Lower lobe of right lung (tissue), 2 donors: ENCODE measurements at regions not wholly inside any gene's neighbourhood (a gene's known extent, or its start where the extent isn't known, plus 50 kb on each side); places are given as distances from the start of the nearest gene placed in this dataset.

Source experiments
- ATAC-seq, 2 donors: fragments of 200-7000 bp; cut with Tn5 transposase; one replicate each; pipeline ENCODE4 v1.9.1; 2020 to 2022; ENCODE audit warnings: mild to moderate bottlenecking in 2 of 2, moderate library complexity in 2 of 2
- DNase-seq: peaks from one replicate; pipeline ENCODE4 v3.0.0-alpha.2; 2020
- H3K27ac ChIP-seq: fragments of 200-600 bp; one replicate; pipeline ENCODE4 v1.8.0; 2022
- H3K27me3 ChIP-seq: fragments of 200-600 bp; one replicate; pipeline ENCODE4 v1.8.0; 2022; ENCODE audit warnings: low read depth
- H3K36me3 ChIP-seq: fragments of 200-600 bp; one replicate; pipeline ENCODE4 v1.8.0; 2022; ENCODE audit warnings: mild to moderate bottlenecking
- H3K4me1 ChIP-seq: fragments of 200-600 bp; one replicate; pipeline ENCODE4 v1.8.0; 2022
- H3K4me3 ChIP-seq: fragments of 200-600 bp; one replicate; pipeline ENCODE4 v1.8.0; 2022; ENCODE audit warnings: mild to moderate bottlenecking
- H3K9me3 ChIP-seq: fragments of 200-600 bp; one replicate; pipeline ENCODE4 v1.8.0; 2022
- intact Hi-C: fragments of 100-400 bp; cut with DNase I; formaldehyde crosslinking; loops from one replicate; pipeline ENCODE4 v1.11.0; 2022
- TF ChIP-seq, protein P1 (sequence below): fragments of 200-600 bp; IDR thresholded peaks from one replicate; pipeline ENCODE4 v1.8.0; 2022; ENCODE audit warnings: antibody characterized with exemption, mild to moderate bottlenecking
- donor health status: DM: no; HTN: yes; CAD: no; lungs with severe emphysema.

DNA sequence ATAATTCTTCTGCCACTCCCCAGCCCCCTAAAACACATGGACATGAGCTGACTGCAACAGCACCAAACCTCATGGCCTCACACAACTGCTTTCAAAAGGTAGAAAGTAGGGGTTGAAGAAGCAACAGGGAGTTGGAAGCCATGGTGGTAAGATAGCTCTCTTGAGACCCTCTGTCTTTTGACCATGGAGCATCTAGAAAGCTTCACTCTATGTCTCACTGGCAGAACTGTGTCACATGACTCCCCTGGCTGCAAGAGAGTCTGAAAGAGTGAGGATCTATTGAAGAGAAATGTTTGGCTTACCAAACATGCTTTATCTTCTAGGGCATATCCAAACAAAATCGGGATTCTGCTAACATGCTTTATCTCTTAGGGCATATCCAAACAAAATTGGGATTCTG is 142.9 kb upstream of the WSCD2 start:
- no peak overlapping the region for H3K4me3 ChIP-seq
- TF ChIP-seq, protein P1, sequence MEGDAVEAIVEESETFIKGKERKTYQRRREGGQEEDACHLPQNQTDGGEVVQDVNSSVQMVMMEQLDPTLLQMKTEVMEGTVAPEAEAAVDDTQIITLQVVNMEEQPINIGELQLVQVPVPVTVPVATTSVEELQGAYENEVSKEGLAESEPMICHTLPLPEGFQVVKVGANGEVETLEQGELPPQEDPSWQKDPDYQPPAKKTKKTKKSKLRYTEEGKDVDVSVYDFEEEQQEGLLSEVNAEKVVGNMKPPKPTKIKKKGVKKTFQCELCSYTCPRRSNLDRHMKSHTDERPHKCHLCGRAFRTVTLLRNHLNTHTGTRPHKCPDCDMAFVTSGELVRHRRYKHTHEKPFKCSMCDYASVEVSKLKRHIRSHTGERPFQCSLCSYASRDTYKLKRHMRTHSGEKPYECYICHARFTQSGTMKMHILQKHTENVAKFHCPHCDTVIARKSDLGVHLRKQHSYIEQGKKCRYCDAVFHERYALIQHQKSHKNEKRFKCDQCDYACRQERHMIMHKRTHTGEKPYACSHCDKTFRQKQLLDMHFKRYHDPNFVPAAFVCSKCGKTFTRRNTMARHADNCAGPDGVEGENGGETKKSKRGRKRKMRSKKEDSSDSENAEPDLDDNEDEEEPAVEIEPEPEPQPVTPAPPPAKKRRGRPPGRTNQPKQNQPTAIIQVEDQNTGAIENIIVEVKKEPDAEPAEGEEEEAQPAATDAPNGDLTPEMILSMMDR: no peak
- H3K36me3 ChIP-seq: no peaks in the 10 kb centered on the region
- no peaks in the 10 kb centered on the region for H3K9me3 ChIP-seq
- ATAC-seq (no peak), DNase-seq (no peak)
- intact Hi-C loops: no loop called here
- H3K27me3 ChIP-seq: peaks cover 13% of the 10 kb centered on the region
- H3K4me1 ChIP-seq: no peaks in the 10 kb centered on the region
- no peak overlapping the region for H3K27ac ChIP-seq

DNA sequence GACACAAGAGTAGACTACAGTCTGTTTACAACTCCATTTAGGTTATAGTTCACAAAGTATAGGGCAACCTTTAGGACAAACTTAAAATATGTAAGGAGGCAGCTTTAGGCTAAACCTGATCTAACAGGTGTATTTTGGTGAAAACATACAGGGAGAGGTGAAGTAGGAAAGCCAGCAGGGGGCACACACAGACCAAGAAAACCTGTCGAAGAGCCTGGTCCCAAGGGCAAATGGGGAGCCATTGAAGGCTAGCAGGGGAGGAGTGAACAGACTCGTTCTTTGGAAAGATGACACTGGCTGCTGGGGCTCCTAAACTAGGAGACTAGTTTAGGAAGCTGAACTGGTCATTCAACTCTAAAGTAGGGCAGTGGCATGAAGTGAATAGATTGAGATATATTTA is 138.8 kb upstream of the WSCD2 start:
- intact Hi-C loops: no loop called here
- no peak for DNase-seq

DNA sequence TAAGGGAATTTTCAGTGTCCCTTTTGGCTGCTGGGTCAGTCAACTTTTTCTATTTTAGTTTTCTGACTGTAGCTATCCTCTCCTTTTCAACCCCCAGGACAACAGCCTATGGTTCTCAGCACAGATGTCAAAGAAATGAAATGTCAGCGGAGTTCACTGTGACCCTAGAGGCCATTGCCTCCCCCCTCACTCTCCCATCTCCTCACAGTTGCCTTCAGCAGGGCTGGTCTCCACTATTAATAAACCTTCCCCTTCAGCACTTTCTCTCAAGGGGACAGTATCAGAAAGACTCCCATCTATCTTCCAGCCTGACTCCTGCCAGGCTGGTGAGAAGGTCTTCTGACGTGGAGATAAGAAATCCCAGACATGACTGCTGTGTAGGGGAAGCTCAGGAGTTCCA is 137.1 kb upstream of the WSCD2 start:
- no peaks in the 10 kb centered on the region for H3K36me3 ChIP-seq
- DNase-seq (no peak), ATAC-seq (no peak)
- intact Hi-C loops: no loop called here
- no peak overlapping the region for H3K4me3 ChIP-seq
- no peaks in the 10 kb centered on the region for H3K9me3 ChIP-seq
- TF ChIP-seq, protein P1: no peak
- no peaks in the 10 kb centered on the region for H3K4me1 ChIP-seq
- no peak overlapping the region for H3K27ac ChIP-seq
- peaks cover 18% of the 10 kb centered on the region for H3K27me3 ChIP-seq

More for the DNA sequence above, 138.8 kb upstream of the WSCD2 start:
- H3K9me3 ChIP-seq: no peaks in the 10 kb centered on the region
- no peaks in the 10 kb centered on the region for H3K36me3 ChIP-seq
- H3K27ac ChIP-seq: no peak overlapping the region
- H3K4me1 ChIP-seq: no peaks in the 10 kb centered on the region
- H3K27me3 ChIP-seq: peaks cover 6% of the 10 kb centered on the region
- H3K4me3 ChIP-seq: no peak overlapping the region
- ATAC-seq: peak in 1 of 2 donors; percentile 38
- TF ChIP-seq, protein P1: peak; percentile 38

DNA sequence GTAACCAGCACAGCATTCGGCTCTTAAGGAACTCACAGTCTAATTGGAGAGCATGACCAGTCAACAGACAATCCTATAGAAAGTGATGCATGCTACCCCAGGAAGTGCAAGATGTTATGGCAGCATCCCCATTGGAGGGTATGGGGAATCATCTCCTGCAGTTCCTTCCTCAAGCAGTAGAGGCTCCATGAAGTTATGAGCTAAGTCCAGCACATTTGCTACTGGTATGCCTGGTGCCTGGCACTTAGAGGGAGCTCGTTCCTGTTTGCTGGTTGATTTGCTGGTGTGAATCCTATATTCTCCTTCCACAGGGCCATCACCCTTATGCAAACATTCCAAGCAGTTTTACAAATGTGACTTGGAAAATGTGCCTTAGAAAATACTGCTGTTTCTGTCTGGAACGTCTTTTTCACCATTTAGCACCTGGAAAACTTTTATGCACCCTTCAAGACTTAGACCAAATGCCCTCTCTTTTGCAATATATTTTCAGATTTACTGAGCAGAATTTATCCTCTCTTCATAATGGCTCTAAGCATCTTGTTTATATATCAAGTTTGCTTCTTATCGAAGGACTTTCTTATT is 136.1 kb upstream of the WSCD2 start:
- Histone ChIP-seq H3K9me3 (no peaks in the 10 kb centered on the region), H3K27me3 (peaks cover 18% of the 10 kb centered on the region), H3K4me3 (no peak overlapping the region), H3K4me1 (no peaks in the 10 kb centered on the region), H3K27ac (no peak overlapping the region), H3K36me3 (no peaks in the 10 kb centered on the region)
- ATAC-seq (peak; percentile 45 to 67), DNase-seq (no peak)
- intact Hi-C loops: no loop called here
- TF ChIP-seq, protein P1: peak; percentile 43

DNA sequence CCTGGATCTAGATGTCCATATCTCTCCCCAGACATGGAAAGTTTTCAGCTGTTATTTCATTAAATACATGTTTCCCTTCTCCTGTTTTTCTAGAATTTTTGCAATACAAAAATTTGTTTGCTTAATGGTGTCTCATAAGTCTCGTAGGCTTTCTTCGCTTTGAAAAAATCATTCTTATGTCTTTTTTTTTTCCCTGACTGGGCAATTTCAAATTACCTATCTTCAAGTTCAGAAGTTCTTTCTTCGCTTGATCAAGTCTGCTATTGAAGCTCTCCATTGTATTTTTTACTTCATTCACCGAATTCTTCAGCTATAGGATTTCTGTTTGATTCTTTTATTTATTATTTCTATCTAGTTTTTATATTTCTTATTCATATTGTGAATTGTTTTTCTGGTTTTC is 130.2 kb upstream of the WSCD2 start:
- H3K4me1 ChIP-seq: no peaks in the 10 kb centered on the region
- intact Hi-C loops: no loop called here
- peaks cover 25% of the 10 kb centered on the region for H3K27me3 ChIP-seq
- no peak overlapping the region for H3K27ac ChIP-seq
- TF ChIP-seq, protein P1: no peak
- H3K9me3 ChIP-seq: no peaks in the 10 kb centered on the region
- no peak for ATAC-seq
- H3K4me3 ChIP-seq: no peak overlapping the region
- H3K36me3 ChIP-seq: no peaks in the 10 kb centered on the region
- DNase-seq: no peak
